ENCODE measurements at regions not wholly inside any gene's neighbourhood (a gene's known extent, or its start where the extent isn't known, plus 50 kb on each side); places are given as distances from the start of the nearest gene placed in this dataset.
A peak's percentile ranks its signal among the peaks of the same experiment; 100 is the strongest.
"Not testable (repeated sequence)": the region's sequence is repeated elsewhere in the genome, so short reads cannot be mapped to it uniquely, and the experiment has no call there.

DNA sequence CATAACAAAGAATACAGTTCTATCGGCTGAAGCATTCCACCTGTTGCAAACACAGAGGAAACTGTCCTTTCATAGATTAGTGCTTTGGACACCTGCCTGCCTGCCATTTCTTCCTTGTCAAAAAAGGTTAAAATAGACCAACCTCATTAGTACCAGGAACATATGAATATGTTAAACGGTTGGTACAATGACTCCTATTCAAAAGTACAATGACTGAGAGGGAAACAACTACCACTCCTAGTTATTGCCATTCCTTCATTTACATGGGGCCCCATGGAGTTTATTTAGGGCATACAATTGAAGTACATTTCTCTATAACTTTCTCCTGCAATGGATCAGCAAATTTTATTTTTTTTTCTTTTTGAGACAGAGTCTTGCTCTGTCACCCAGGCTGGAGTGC is 77.4 kb upstream of the PIP5K1B start:
- H3K9me3 Mint-ChIP-seq (ENCODE audit: low read depth, unreplicated experiment), result no peaks in the 10 kb centered on the region
- CTCF ChIA-PET, result no interaction called here
- intact Hi-C loops (cut with micrococcal nuclease; ENCODE audit: unreplicated experiment), result no loop called here
- BruUV-seq (replicated peaks), result no TSS peak
- H3K27ac Mint-ChIP-seq (ENCODE audit: unreplicated experiment), result no peak overlapping the region
- DNase-seq, result no peak
- no peaks in the 10 kb centered on the region for H3K4me1 Mint-ChIP-seq (ENCODE audit: low read depth, unreplicated experiment)
- no peaks in the 10 kb centered on the region for H3K36me3 Mint-ChIP-seq (ENCODE audit: insufficient read depth, unreplicated experiment)
- peaks cover 15% of the 10 kb centered on the region for H3K27me3 Mint-ChIP-seq (ENCODE audit: unreplicated experiment)
- TF ChIP-seq, protein P1, sequence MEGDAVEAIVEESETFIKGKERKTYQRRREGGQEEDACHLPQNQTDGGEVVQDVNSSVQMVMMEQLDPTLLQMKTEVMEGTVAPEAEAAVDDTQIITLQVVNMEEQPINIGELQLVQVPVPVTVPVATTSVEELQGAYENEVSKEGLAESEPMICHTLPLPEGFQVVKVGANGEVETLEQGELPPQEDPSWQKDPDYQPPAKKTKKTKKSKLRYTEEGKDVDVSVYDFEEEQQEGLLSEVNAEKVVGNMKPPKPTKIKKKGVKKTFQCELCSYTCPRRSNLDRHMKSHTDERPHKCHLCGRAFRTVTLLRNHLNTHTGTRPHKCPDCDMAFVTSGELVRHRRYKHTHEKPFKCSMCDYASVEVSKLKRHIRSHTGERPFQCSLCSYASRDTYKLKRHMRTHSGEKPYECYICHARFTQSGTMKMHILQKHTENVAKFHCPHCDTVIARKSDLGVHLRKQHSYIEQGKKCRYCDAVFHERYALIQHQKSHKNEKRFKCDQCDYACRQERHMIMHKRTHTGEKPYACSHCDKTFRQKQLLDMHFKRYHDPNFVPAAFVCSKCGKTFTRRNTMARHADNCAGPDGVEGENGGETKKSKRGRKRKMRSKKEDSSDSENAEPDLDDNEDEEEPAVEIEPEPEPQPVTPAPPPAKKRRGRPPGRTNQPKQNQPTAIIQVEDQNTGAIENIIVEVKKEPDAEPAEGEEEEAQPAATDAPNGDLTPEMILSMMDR (IDR thresholded peaks at IDR 0.05; ENCODE audit: unreplicated experiment), result no peak
- H3K4me3 Mint-ChIP-seq (ENCODE audit: low read depth, unreplicated experiment), result no peak overlapping the region

DNA sequence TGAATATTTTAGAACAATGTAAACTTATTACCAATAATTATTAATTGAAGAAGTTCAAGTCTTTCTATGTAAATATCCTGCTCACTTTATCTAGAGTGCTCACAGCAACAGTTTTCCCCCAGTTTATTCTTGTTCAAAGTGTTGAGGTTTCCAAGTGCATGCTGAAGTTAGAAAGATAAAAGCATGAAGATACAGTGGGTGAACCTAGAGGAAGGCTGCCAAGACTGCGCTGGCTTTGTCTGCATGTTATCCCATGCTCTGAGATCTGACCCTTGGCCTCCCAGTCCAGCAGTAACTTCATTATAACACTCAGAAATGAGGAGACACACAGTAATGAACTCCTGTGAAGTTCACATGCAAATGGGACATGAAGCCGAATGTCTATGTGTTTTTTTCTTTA is 76.0 kb upstream of the PIP5K1B start:
- H3K4me1 Mint-ChIP-seq (ENCODE audit: low read depth, unreplicated experiment), result no peaks in the 10 kb centered on the region
- BruUV-seq (replicated peaks), result no TSS peak

DNA sequence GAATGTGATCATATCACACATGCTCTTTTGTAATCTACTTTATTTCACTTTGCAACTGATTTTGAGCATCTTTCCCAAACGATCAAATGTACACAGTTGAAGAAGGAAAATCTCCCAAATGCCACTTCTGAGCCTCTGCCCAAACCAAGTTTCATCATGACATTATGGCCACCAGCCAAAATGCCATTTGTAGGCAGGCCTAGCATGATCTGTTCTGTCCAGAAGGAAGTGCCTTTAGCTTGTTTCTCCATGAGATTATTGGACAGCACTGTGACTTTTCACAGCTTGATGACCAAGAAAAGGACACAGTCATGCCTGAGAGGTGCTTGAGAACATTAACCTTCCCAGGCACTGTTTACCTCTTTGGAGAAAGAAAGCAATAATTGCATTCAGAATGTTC is 73.2 kb upstream of the PIP5K1B start:
- no peak overlapping the region for H3K4me3 Mint-ChIP-seq (ENCODE audit: low read depth, unreplicated experiment)
- intact Hi-C loops (cut with micrococcal nuclease; ENCODE audit: unreplicated experiment), result no loop called here

More for the DNA sequence above, 76.0 kb upstream of the PIP5K1B start:
- TF ChIP-seq, protein P1 (IDR thresholded peaks at IDR 0.05; ENCODE audit: unreplicated experiment), result no peak
- H3K36me3 Mint-ChIP-seq (ENCODE audit: insufficient read depth, unreplicated experiment), result no peaks in the 10 kb centered on the region
- DNase-seq, result no peak
- CTCF ChIA-PET, result no interaction called here
- peaks cover 3% of the 10 kb centered on the region for H3K27me3 Mint-ChIP-seq (ENCODE audit: unreplicated experiment)
- H3K9me3 Mint-ChIP-seq (ENCODE audit: low read depth, unreplicated experiment), result no peaks in the 10 kb centered on the region
- H3K27ac Mint-ChIP-seq (ENCODE audit: unreplicated experiment), result no peak overlapping the region
- intact Hi-C loops (cut with micrococcal nuclease; ENCODE audit: unreplicated experiment), result no loop called here
- H3K4me3 Mint-ChIP-seq (ENCODE audit: low read depth, unreplicated experiment), result no peak overlapping the region

DNA sequence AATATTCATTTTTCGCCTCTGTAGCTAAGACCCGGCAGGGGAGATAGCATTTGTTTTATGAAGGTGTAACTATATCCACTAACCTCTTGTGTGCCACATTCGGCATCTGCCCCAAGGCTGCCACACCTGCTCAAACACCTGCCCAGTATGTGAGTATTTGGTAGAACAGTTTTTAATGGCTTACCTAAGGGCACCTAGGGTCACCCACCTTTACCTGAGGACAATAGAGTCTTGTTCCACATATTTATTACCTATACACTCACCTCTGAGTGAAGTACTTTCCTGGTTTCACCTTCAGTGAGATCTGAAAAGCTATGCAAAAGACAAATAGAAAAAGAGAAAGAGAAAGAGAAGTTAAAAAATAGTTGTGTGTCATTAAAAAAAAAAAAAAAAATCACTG is 68.0 kb upstream of the PIP5K1B start:
- intact Hi-C loops (cut with micrococcal nuclease; ENCODE audit: unreplicated experiment), result no loop called here
- peak; percentile 42 for DNase-seq
- H3K27me3 Mint-ChIP-seq (ENCODE audit: unreplicated experiment), result no peaks in the 10 kb centered on the region
- CTCF ChIA-PET, result interaction anchor here (0.6 kb wide), 1 partner anchor 31 kb away, joined by 3 read pairs; no protein-coding TSS in a partner anchor
- no peak overlapping the region for H3K27ac Mint-ChIP-seq (ENCODE audit: unreplicated experiment)
- H3K36me3 Mint-ChIP-seq (ENCODE audit: insufficient read depth, unreplicated experiment), result no peaks in the 10 kb centered on the region
- peak overlapping the region; percentile 4 for H3K4me3 Mint-ChIP-seq (ENCODE audit: low read depth, unreplicated experiment)
- BruUV-seq (replicated peaks), result no TSS peak
- no peaks in the 10 kb centered on the region for H3K9me3 Mint-ChIP-seq (ENCODE audit: low read depth, unreplicated experiment)
- peaks cover 12% of the 10 kb centered on the region for H3K4me1 Mint-ChIP-seq (ENCODE audit: low read depth, unreplicated experiment)
- TF ChIP-seq, protein P1 (IDR thresholded peaks at IDR 0.05; ENCODE audit: unreplicated experiment), result no peak

More for the DNA sequence above, 73.2 kb upstream of the PIP5K1B start:
- Mint-ChIP-seq H3K4me1 (ENCODE audit: low read depth, unreplicated experiment) (peaks cover 5% of the 10 kb centered on the region), H3K9me3 (ENCODE audit: low read depth, unreplicated experiment) (no peaks in the 10 kb centered on the region), H3K27ac (ENCODE audit: unreplicated experiment) (no peak overlapping the region), H3K36me3 (ENCODE audit: insufficient read depth, unreplicated experiment) (no peaks in the 10 kb centered on the region), H3K27me3 (ENCODE audit: unreplicated experiment) (no peaks in the 10 kb centered on the region)
- TF ChIP-seq, protein P1 (IDR thresholded peaks at IDR 0.05; ENCODE audit: unreplicated experiment), result no peak
- CTCF ChIA-PET, result no interaction called here
- DNase-seq, result no peak
- BruUV-seq (replicated peaks), result no TSS peak

DNA sequence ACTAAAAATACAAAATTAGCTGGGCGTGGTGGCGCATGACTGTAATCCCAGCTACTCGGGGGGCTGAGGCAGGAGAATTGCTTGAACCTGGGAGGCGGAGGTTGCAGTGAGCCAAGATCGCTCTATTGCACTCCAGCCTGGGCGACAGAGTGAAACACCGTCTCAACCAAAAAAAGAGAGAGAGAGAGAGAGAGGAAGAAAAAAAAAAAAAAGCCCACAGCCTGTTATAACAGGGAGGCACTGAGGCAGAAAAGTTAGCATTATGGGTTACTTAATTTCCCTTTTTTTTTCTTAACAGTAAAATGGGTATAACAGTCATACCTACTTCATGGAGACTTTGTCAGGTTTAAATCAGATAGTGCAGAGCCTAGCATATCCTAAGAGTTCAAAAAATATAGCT is 65.8 kb upstream of the PIP5K1B start:
- DNase-seq; CTCF ChIA-PET; intact Hi-C loops (cut with micrococcal nuclease; ENCODE audit: unreplicated experiment); H3K27ac Mint-ChIP-seq (ENCODE audit: unreplicated experiment); H3K4me3 Mint-ChIP-seq (ENCODE audit: low read depth, unreplicated experiment); H3K27me3 Mint-ChIP-seq (ENCODE audit: unreplicated experiment); H3K9me3 Mint-ChIP-seq (ENCODE audit: low read depth, unreplicated experiment); H3K36me3 Mint-ChIP-seq (ENCODE audit: insufficient read depth, unreplicated experiment); BruUV-seq (replicated peaks): not testable (repeated sequence)
- H3K4me1 Mint-ChIP-seq (ENCODE audit: low read depth, unreplicated experiment), result peaks cover 12% of the 10 kb centered on the region

All from Calu3 (cell line).